ENCODE measurements at regions not wholly inside any gene's neighbourhood (a gene's known extent, or its start where the extent isn't known, plus 50 kb on each side); places are given as distances from the start of the nearest gene placed in this dataset.

- no peak for TF ChIP-seq RAD21 (IDR thresholded peaks at IDR 0.05)
- no peak for TF ChIP-seq YY1 (IDR thresholded peaks at IDR 0.05)
- TF ChIP-seq CTCF (IDR thresholded peaks at IDR 0.05; ENCODE audit: low read depth, low read length, missing input control): no peak
- no peak for TF ChIP-seq RXRA (IDR thresholded peaks at IDR 0.05)
- no peak for TF ChIP-seq EGR1 (IDR thresholded peaks at IDR 0.05; ENCODE audit: low read depth in 2 of 2)
- TF ChIP-seq MAX (IDR thresholded peaks at IDR 0.05): no peak
- TF ChIP-seq NR2F2 (IDR thresholded peaks at IDR 0.05): no peak
- TF ChIP-seq FOXA2 (IDR thresholded peaks at IDR 0.05): no peak
- TF ChIP-seq REST (IDR thresholded peaks at IDR 0.05): no peak
- TF ChIP-seq ATF3 (IDR thresholded peaks at IDR 0.05): no peak
- TF ChIP-seq FOXA1 (IDR thresholded peaks at IDR 0.05): no peak
- TF ChIP-seq SP1 (IDR thresholded peaks at IDR 0.05): no peak
- TF ChIP-seq JUND (IDR thresholded peaks at IDR 0.05): no peak
- Histone ChIP-seq H3K9ac (ENCODE audit: low read depth in 1 of 2, low read length in 2 of 2) (no peak overlapping the region), H3K27ac (ENCODE audit: low read depth in 1 of 2, low read length in 2 of 2) (no peak overlapping the region), H3K27me3 (ENCODE audit: control insufficient read depth in 4 of 4, insufficient read depth in 4 of 4, low read length in 3 of 4) (no peaks in the 10 kb centered on the region), H3K4me1 (ENCODE audit: control insufficient read depth in 4 of 4, insufficient read depth in 4 of 4, low read length in 3 of 4) (no peaks in the 10 kb centered on the region), H3K36me3 (ENCODE audit: control insufficient read depth in 4 of 4, insufficient read depth in 3 of 4, low read depth in 1 of 4, low read length in 3 of 4) (no peaks in the 10 kb centered on the region), H3K9me3 (ENCODE audit: control insufficient read depth in 4 of 4, low read length in 3 of 4) (no peaks in the 10 kb centered on the region), H3K4me3 (ENCODE audit: low read depth in 1 of 3, low read length in 3 of 3) (no peak overlapping the region)
- 58% methylated on average over 5 of the region's 5 CpGs for WGBS
- DNase-seq (ENCODE audit: low spot score): no peak
Measured at GRCh38 chr2:7242189-7242867, 325.1 kb downstream of the RNF144A start.

- Histone ChIP-seq H3K4me3 (ENCODE audit: low read depth in 1 of 3, low read length in 3 of 3) (no peak overlapping the region), H3K4me1 (ENCODE audit: control insufficient read depth in 4 of 4, insufficient read depth in 4 of 4, low read length in 3 of 4) (no peaks in the 10 kb centered on the region)
- 73% methylated on average over 4 of the region's 4 CpGs for WGBS
- no peak for TF ChIP-seq ZBTB33 (IDR thresholded peaks at IDR 0.05)
- no peak for TF ChIP-seq RAD21 (IDR thresholded peaks at IDR 0.05)
- no peak for TF ChIP-seq HNF4G (IDR thresholded peaks at IDR 0.05)
- TF ChIP-seq ATF3 (IDR thresholded peaks at IDR 0.05): no peak
- no peak for TF ChIP-seq NR2F2 (IDR thresholded peaks at IDR 0.05)
- no peak for TF ChIP-seq MAX (IDR thresholded peaks at IDR 0.05)
- no peak for TF ChIP-seq REST (IDR thresholded peaks at IDR 0.05)
- no peak for TF ChIP-seq YY1 (IDR thresholded peaks at IDR 0.05)
- TF ChIP-seq EGR1 (IDR thresholded peaks at IDR 0.05; ENCODE audit: low read depth in 2 of 2): no peak
- no peak for TF ChIP-seq FOXA1 (IDR thresholded peaks at IDR 0.05)
- no peak for TF ChIP-seq TAF1 (conservative IDR thresholded peaks at IDR 0.05)
- TF ChIP-seq RXRA (IDR thresholded peaks at IDR 0.05): no peak
- TF ChIP-seq HNF4A (conservative IDR thresholded peaks at IDR 0.05): no peak
- TF ChIP-seq FOXA2 (IDR thresholded peaks at IDR 0.05): no peak
- no peak for TF ChIP-seq JUND (IDR thresholded peaks at IDR 0.05)
Measured at GRCh38 chr2:7243276-7243675, 326.1 kb downstream of the RNF144A start.

More at GRCh38 chr2:7243276-7243675, 326.1 kb downstream of the RNF144A start:
- Histone ChIP-seq H3K27me3 (ENCODE audit: control insufficient read depth in 4 of 4, insufficient read depth in 4 of 4, low read length in 3 of 4) (no peaks in the 10 kb centered on the region), H3K27ac (ENCODE audit: low read depth in 1 of 2, low read length in 2 of 2) (no peak overlapping the region), H3K9me3 (ENCODE audit: control insufficient read depth in 4 of 4, low read length in 3 of 4) (no peaks in the 10 kb centered on the region), H3K9ac (ENCODE audit: low read depth in 1 of 2, low read length in 2 of 2) (no peak overlapping the region), H3K36me3 (ENCODE audit: control insufficient read depth in 4 of 4, insufficient read depth in 3 of 4, low read depth in 1 of 4, low read length in 3 of 4) (no peaks in the 10 kb centered on the region)
- DNase-seq (ENCODE audit: low spot score): no peak
